ENCODE measurements at regions not wholly inside any gene's neighbourhood (a gene's known extent, or its start where the extent isn't known, plus 50 kb on each side); places are given as distances from the start of the nearest gene placed in this dataset.
"Not testable (repeated sequence)": the region's sequence is repeated elsewhere in the genome, so short reads cannot be mapped to it uniquely, and the experiment has no call there.

DNA sequence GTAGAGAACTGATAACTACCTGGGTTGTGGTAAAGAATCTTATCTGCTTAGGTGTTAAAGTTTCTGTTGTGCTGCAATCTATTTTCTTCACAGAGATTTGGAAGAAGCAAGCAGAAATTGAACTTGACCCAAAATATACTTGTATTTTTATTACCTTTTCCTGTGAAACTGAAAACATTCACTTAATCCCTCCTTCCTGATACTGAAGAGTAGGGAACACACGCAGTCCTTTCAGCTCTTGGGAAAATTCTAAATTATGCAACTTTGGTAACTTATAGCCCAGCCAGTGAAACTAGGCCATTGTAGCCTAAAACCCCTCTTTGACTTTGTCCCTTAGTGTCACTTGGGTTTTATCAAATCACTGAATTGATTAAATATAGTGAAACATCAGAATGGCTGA is 128.4 kb upstream of the MEIS1 start:
- DNase-seq, result no peak

GRCh38 chr2:66305718-66306117 is 129.2 kb upstream of the MEIS1 start:
- no peak for DNase-seq

DNA sequence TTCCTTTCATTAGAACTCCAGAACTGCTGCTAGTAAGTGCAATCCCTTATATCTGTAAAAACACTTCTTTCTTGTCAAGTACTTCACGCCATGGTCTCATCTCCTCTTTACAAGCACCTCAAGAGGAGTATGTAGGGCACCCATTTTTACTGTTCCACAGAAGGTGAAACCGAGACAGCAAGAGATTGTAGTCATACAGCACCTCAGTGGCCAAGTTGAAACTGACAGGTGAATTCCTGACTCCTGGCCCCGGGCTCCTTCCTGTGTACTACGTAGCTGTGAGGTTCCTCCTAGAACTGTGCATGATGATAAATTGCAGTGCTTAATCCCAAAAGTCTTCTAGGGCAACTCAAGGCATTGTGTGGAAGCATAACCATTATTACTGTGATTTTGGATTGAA is 131.5 kb upstream of the MEIS1 start:
- DNase-seq, result no peak

DNA sequence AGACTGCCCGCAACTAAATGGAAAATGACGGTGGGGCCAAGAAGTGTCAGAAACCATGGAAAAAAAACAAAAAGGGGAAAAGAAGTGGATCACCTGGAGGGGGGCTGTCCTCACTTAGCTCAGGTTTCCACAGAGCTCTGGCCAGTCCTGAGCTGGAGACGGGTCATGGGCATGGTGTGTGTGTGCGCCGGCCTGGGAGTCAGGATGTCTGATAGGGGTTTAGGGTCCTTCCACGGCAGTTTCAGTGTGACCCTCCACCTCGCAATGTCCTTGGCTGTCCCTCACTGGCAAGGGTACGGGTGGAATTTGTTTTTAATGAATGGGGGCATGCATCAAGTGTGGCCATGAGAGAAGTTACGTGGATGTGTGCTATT is 133.2 kb upstream of the MEIS1 start:
- no peak for DNase-seq

DNA sequence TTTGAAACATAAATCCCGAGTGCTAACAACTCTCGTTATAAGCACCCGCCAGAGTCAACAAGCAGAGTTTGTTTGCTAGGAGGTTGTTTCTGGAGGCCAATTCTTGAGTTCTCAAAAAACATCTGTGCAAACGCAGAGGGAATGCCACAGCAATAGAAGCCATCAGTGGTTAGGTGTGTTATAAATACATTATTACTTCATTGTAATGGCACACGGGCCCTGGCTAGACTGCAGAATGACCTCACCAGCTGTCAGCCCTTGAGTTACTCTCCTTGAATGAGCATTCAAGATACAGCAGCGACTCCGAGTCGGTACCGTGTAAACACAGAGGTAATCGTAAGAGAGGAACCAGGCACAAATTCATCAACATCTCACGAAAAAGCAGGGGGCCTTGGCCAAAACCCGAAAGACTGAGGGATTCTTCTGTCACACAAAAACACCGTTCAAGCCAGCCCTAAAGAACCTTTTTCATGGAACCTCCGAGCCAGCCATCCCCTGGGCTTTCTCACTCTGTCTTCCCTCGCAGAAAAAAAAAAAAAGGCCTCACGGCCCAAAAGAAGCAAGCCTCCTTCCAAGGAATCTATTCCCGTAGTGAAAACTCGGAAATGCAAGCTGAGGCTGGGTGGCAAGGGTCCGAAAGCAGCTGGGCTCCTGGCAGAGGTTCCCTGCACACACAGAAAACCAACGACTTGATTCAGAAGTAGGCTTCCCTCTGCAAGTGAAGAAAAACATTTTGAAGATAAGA is 133.7 kb upstream of the MEIS1 start:
- DNase-seq, result no peak

GRCh38 chr2:66283787-66284186 is 151.1 kb upstream of the MEIS1 start:
- DNase-seq, result no peak

GRCh38 chr2:66281980-66282379 is 152.9 kb upstream of the MEIS1 start:
- DNase-seq, result no peak

DNA sequence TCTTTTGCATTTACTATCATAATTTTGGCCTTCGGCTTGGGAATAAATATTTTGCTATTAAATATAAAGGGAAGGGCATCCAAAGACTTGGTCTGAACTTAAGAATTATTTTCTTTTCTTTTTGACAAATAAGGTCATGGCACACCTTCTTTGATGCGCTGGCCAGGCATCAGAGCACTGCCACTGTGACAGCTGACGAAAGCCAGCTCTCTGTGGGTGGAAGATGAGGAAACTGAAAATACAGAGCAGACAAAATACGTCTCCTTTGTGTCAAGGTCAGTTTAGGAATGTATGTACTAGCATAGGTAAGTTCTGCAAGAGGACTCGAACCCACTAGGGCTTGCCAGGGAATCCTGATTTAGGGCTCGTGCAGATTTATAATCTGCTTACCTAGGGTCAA is 155.9 kb upstream of the MEIS1 start:
- DNase-seq, result no peak

DNA sequence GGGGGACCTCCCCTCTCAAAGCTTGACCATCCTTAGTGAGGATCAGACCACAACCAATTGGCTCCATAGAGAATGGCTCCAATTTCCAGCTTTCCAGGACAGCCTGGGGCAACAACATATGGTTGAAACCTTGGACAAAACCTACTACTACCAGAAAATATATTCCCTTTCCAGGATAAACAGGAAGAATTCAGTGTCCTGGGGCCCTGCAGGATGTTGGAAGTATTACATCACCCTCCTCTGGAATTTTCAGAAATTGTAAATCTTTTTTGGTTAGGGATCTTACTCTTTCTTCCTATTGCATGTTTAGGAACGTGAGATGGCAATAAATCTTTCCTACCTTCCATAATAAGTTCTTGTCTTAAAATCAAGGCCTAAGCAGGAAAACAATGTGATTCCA is 158.9 kb upstream of the MEIS1 start:
- no peak for DNase-seq

- DNase-seq, result no peak
Observed at GRCh38 chr2:66273933-66274490, 160.9 kb upstream of the MEIS1 start.

GRCh38 chr2:66272751-66273150 is 162.2 kb upstream of the MEIS1 start:
- no peak for DNase-seq

DNA sequence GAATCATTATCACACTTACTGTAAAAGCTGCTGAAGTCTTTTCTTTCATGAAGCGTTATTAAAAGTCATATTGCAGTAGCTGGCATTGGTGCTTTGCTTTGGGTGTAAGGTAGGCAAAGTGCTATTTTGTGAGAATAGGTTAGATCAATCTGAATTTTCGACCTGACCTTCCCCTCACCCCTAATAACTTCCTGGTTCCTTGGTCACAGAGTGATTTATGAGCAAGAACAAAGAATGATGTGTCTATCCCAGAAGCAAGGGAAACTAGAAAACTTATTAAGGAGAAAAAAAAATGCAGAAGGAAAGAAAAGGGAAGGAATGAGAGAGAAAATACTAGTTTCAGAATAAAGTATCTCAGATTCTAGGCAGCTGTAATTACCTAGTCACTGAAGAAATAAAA is 163.1 kb upstream of the MEIS1 start:
- no peak for DNase-seq

DNA sequence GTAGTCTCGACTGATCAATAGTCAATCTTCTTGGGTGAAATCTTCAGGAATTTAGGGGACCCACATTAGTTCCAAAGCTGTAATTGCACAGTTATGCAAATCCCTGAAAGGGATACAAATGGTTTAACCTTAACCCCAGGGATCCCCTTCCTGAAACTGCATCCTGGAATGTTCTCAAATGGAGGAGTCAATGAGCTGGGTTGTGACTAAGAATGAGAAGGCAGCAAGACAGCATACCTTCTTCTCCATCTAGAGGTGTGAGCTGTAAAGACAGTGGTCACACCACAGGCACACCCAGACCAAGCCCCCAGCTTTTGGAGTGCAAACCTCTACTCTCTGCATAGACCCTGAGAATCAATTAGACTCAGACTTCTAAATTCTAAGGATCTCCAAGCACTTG is 164.7 kb upstream of the MEIS1 start:
- no peak for DNase-seq

GRCh38 chr2:66269166-66269565 is 165.8 kb upstream of the MEIS1 start:
- DNase-seq, result no peak

GRCh38 chr2:66268756-66269155 is 166.2 kb upstream of the MEIS1 start:
- DNase-seq, result no peak

DNA sequence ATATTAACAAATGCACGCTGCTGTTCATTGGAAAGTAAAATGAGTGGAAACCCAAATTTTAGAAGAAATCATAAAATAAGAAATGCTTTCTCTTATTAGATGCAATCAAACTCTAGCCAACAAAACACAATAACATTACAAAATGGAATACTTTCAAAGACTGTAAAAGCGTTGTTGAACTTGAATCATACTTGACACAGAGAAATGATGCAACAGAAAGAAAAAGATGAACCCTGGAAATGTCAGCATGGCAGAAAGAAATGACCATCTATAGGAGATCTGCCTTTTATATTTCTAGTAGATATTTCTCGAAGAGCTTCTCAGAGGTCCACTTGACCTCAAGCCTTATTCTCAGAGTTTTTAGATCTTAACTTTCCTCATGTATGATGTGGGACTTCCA is 170.6 kb upstream of the MEIS1 start:
- DNase-seq, result no peak

- no peak for DNase-seq
Observed at GRCh38 chr2:66255867-66256266, 179.1 kb upstream of the MEIS1 start.

DNA sequence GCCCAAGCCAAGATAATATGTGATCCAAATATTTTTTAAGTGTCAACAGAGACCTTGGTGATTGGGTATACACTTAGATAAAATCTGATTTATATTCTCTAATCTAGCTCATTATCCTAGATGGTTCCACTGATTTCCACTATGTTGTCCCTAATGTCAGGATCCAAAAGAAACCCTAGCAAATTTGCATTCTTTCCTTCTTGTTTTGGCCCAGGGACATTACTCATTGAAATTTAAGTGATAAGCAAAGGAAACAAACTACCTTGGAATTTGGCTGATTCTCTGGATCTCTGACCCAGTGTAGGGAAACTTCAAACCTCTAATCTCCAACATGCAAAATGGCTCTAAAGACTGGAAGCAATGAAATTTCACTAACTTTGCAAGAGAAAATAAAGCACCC is 179.8 kb upstream of the MEIS1 start:
- no peak for DNase-seq

DNA sequence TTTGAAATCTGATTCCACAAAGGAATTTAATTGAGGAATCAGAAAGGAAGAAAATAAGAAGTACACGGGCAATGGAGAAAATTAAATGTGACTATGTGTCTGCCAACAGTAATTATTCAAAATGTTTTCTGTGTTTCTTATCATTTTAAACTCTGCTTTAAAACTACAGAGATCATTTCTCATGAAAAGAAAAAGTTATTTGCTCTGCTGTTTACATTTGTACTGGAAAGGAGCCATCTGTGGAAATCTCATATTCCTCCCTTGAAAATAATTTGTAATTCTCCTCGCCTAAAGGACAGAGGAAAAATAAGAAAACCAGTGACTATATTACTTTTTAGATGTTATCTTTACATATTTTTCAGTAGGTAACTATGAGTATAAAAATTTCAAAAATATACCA is 181.9 kb upstream of the MEIS1 start:
- DNase-seq, result no peak

- DNase-seq, result no peak
Observed at GRCh38 chr2:66252109-66252508, 182.8 kb upstream of the MEIS1 start.

GRCh38 chr2:66251573-66251972 is 183.4 kb upstream of the MEIS1 start:
- no peak for DNase-seq

DNA sequence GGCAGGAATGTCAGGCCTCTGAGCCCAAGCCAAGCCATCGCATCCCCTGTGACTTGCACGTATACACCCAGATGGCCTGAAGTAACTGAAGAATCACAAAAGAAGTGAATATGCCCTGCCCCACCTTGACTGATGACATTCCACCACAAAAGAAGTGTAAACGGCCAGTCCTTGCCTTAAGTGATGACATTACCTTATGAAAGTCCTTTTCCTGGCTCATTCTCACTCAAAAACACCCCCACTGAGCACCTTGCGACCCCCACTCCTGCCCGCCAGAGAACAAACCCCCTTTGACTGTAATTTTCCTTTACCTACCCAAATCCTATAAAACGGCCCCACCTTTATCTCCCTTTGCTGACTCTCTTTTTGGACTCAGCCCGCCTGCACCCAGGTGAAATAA is 185.8 kb upstream of the MEIS1 start:
- DNase-seq, result not testable (repeated sequence)

GRCh38 chr2:66243809-66244208 is 191.1 kb upstream of the MEIS1 start:
- DNase-seq, result not testable (repeated sequence)

- DNase-seq, result not testable (repeated sequence)
Observed at GRCh38 chr2:66242888-66243287, 192.0 kb upstream of the MEIS1 start.

Data from suppressor macrophage (primary cell).